ENCODE measurements at regions not wholly inside any gene's neighbourhood (a gene's known extent, or its start where the extent isn't known, plus 50 kb on each side); places are given as distances from the start of the nearest gene placed in this dataset.
A peak's percentile ranks its signal among the peaks of the same experiment; 100 is the strongest.
"Not testable (repeated sequence)": the region's sequence is repeated elsewhere in the genome, so short reads cannot be mapped to it uniquely, and the experiment has no call there.

DNA sequence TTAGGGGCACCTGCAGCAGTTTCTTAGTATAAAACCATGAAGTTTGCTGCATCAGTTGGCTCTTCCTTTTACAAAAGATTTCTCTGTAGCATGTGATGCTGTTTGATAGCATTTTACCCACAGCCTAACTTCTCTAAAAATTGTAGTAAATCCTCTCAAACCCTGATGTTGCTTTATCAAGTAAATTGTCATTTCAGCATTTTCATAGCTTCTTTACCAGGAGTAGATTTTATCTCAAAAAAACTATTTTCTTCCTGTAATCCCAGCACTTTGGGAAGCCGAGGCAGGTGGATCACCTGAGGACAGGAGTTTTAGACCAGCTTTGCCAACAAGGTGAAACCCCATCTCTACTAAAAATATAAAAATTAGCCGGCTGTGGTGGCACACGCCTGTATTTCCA is 144.5 kb upstream of the FOLH1 start:
- not testable (repeated sequence) for H3K9me2 ChIP-seq (replicated peaks; ENCODE audit: insufficient read depth); H3K27me3 ChIP-seq; H3K4me1 ChIP-seq (ENCODE audit: insufficient read depth); H3K4me3 ChIP-seq; DNase-seq (ENCODE audit: low spot score); H3K36me3 ChIP-seq (replicated peaks; ENCODE audit: insufficient read depth, low read depth); H2AFZ ChIP-seq; H3K27ac ChIP-seq; H4K20me1 ChIP-seq (ENCODE audit: insufficient read depth, poor library complexity, severe bottlenecking); H3K4me2 ChIP-seq; H3K79me2 ChIP-seq; H3K9me3 ChIP-seq (ENCODE audit: low read depth)
- WGBS (ENCODE audit: low lambda C conversion rate, missing lambda C conversion rate), result 96% methylated on average over 3 of the region's 3 CpGs

GRCh38 chr11:49346627-49347026 is 138.2 kb upstream of the FOLH1 start:
- H3K27ac ChIP-seq; H4K20me1 ChIP-seq (ENCODE audit: insufficient read depth, poor library complexity, severe bottlenecking); H3K9me3 ChIP-seq (ENCODE audit: low read depth); H3K9me2 ChIP-seq (replicated peaks; ENCODE audit: insufficient read depth); H3K36me3 ChIP-seq (replicated peaks; ENCODE audit: insufficient read depth, low read depth); H2AFZ ChIP-seq; H3K27me3 ChIP-seq; H3K79me2 ChIP-seq; DNase-seq (ENCODE audit: low spot score); H3K4me1 ChIP-seq (ENCODE audit: insufficient read depth); H3K4me2 ChIP-seq; H3K4me3 ChIP-seq: not testable (repeated sequence)

DNA sequence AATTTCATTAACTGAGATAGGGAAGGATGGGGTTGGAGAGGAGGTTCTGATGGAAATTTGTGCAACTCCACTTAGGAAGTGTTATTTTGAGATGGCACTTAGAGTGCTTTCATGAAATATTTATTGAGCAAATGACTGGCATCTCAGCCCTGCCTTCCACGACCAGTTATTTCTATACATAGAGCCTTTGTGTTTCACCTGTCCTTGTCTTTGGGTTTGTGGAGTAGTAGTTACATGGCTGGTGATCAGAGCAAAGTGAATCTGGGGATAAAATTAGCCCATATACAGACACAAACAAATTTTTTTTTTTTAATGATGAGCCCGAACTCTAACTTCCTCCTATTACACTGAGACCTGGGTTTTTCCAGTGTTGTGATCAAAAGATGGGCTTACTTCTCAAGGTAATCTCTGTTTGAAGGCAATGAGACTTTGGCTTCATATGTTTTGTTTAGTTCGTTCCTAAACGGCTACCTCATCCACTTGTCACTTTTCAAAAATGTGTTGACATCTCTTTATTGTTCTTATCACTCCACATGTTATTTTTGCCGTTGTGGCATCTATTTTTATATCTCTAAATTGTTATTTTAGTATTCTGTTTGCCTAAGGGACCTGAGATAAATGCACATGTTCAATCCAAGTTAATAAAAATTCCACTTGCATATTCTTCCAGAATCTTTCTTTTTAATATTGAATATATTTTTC is 120.2 kb upstream of the FOLH1 start:
- H3K9me2 ChIP-seq (replicated peaks; ENCODE audit: insufficient read depth); H4K20me1 ChIP-seq (ENCODE audit: insufficient read depth, poor library complexity, severe bottlenecking); H3K9me3 ChIP-seq (ENCODE audit: low read depth); H3K27ac ChIP-seq; DNase-seq (ENCODE audit: low spot score); H3K4me2 ChIP-seq; H2AFZ ChIP-seq; H3K27me3 ChIP-seq; H3K4me3 ChIP-seq; H3K4me1 ChIP-seq (ENCODE audit: insufficient read depth); H3K36me3 ChIP-seq (replicated peaks; ENCODE audit: insufficient read depth, low read depth); H3K79me2 ChIP-seq: not testable (repeated sequence)
- WGBS (ENCODE audit: low lambda C conversion rate, missing lambda C conversion rate), result 68% methylated on average over 5 of the region's 5 CpGs

DNA sequence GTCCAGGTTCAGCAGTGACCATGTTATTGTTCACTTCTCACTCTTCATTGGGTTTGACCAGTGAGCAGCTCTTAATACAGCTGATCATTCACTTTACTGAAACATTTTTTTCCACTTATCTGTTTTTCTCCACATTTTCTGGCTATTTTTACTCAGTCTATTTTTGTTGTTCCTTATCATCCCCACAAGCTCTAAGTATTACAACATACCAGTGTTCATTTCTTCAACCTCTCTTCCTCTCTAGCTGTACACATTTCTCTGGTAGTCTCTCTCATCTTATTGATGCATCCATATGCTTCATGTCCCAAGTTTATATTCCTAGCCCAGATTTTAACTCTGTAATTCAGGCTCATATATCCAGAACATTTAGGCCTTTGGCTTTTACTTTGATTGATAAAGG is 119.4 kb upstream of the FOLH1 start:
- H3K9me2 ChIP-seq (replicated peaks; ENCODE audit: insufficient read depth); H4K20me1 ChIP-seq (ENCODE audit: insufficient read depth, poor library complexity, severe bottlenecking); H3K27me3 ChIP-seq; H3K4me2 ChIP-seq; DNase-seq (ENCODE audit: low spot score); H2AFZ ChIP-seq; H3K36me3 ChIP-seq (replicated peaks; ENCODE audit: insufficient read depth, low read depth); H3K4me3 ChIP-seq; H3K79me2 ChIP-seq; H3K9me3 ChIP-seq (ENCODE audit: low read depth); H3K27ac ChIP-seq; H3K4me1 ChIP-seq (ENCODE audit: insufficient read depth): not testable (repeated sequence)

- not testable (repeated sequence) for H3K27ac ChIP-seq; H2AFZ ChIP-seq; H3K4me2 ChIP-seq; H3K36me3 ChIP-seq (replicated peaks; ENCODE audit: insufficient read depth, low read depth); H3K27me3 ChIP-seq; H3K79me2 ChIP-seq; H3K4me3 ChIP-seq; H3K9me3 ChIP-seq (ENCODE audit: low read depth); H3K4me1 ChIP-seq (ENCODE audit: insufficient read depth); H4K20me1 ChIP-seq (ENCODE audit: insufficient read depth, poor library complexity, severe bottlenecking); H3K9me2 ChIP-seq (replicated peaks; ENCODE audit: insufficient read depth)
- 39% methylated on average over 3 of the region's 3 CpGs for WGBS (ENCODE audit: low lambda C conversion rate, missing lambda C conversion rate)
- peak; percentile 4 for DNase-seq (ENCODE audit: low spot score)
These were observed 118.2 kb upstream of the FOLH1 start for GRCh38 chr11:49326651-49327050.

DNA sequence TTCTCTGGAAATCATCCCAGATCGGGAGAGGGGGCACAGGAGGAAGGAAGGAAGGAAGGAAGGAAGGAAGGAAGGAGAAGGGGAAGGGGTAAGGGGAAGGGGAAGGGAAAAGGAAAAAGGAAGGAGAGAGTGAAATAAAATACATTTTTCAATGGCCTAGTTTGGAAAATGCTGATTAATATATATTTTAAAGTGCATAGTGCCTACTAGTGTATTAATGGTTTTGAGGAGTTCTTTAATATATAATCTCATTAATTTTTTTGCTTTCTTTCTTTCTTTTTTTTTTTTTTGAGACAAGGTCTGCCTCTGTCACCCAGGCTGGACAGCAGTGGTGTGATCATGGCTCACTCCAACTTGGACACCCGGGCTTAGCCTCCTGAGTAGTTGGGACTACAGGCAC is 107.8 kb upstream of the FOLH1 start:
- Histone ChIP-seq H3K9me3 (ENCODE audit: low read depth) (no peaks in the 10 kb centered on the region), H3K27me3 (no peaks in the 10 kb centered on the region), H4K20me1 (ENCODE audit: insufficient read depth, poor library complexity, severe bottlenecking) (no peaks in the 10 kb centered on the region), H3K4me2 (no peak overlapping the region), H3K36me3 (replicated peaks; ENCODE audit: insufficient read depth, low read depth) (no peaks in the 10 kb centered on the region), H3K79me2 (no peaks in the 10 kb centered on the region), H3K27ac (no peak overlapping the region), H3K4me3 (no peak overlapping the region), H3K4me1 (ENCODE audit: insufficient read depth) (no peaks in the 10 kb centered on the region), H3K9me2 (replicated peaks; ENCODE audit: insufficient read depth) (no peaks in the 10 kb centered on the region), H2AFZ (no peak overlapping the region)
- DNase-seq (ENCODE audit: low spot score), result no peak
- WGBS (ENCODE audit: low lambda C conversion rate, missing lambda C conversion rate), result 87% methylated on average over 2 of the region's 2 CpGs
- no peak for TF ChIP-seq EZH2 (IDR thresholded peaks at IDR 0.05; ENCODE audit: borderline replicate concordance)
- TF ChIP-seq EZH2phosphoT487 (IDR thresholded peaks at IDR 0.05; ENCODE audit: low read depth, severe bottlenecking, unreplicated experiment), result no peak
- TF ChIP-seq, protein P1, sequence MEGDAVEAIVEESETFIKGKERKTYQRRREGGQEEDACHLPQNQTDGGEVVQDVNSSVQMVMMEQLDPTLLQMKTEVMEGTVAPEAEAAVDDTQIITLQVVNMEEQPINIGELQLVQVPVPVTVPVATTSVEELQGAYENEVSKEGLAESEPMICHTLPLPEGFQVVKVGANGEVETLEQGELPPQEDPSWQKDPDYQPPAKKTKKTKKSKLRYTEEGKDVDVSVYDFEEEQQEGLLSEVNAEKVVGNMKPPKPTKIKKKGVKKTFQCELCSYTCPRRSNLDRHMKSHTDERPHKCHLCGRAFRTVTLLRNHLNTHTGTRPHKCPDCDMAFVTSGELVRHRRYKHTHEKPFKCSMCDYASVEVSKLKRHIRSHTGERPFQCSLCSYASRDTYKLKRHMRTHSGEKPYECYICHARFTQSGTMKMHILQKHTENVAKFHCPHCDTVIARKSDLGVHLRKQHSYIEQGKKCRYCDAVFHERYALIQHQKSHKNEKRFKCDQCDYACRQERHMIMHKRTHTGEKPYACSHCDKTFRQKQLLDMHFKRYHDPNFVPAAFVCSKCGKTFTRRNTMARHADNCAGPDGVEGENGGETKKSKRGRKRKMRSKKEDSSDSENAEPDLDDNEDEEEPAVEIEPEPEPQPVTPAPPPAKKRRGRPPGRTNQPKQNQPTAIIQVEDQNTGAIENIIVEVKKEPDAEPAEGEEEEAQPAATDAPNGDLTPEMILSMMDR (IDR thresholded peaks at IDR 0.05; ENCODE audit: poor library complexity), result no peak
